ENCODE measurements at regions not wholly inside any gene's neighbourhood (a gene's known extent, or its start where the extent isn't known, plus 50 kb on each side); places are given as distances from the start of the nearest gene placed in this dataset.

DNA sequence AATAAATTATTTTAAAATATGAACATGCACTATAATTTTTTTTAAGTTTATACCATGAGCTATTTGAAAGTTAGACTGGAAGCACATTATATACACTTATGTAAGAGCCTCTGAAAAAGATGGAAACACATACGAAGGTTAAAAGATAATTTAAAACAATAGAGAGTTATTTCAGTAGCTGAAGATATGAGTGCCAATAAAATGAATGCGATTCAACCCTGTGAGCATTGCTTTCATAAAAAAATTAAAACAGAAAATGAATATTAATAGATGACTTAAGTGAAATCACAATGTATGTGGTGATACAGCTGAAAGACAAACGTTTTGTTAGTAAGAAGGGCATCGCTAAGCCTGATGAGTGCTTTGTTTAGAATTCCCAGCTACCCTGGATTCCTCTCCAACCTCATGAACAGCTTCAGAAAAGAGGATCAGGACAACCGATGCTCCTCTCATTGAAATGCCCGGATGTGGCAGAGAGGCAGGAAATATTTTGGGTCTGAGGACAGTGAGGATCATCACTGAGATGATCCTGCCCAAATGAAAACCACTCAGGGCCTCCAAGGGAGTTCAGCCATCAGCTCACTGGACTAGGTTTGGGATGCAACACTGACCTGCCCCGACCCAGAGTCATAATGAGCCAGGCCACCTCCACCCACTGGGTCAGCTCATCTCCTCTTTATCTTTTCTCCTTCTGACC lies 60.2 kb upstream of the TOP3B start:
- no peaks in the 10 kb centered on the region for H3K36me3 ChIP-seq (ENCODE audit: control insufficient read depth in 1 of 2, insufficient read depth in 2 of 2, low read length in 2 of 2)
- H3K9me2 ChIP-seq (ENCODE audit: insufficient read depth): no peaks in the 10 kb centered on the region
- no peaks in the 10 kb centered on the region for H3K9me3 ChIP-seq (ENCODE audit: control insufficient read depth in 1 of 2, insufficient read depth in 1 of 2, low read depth in 1 of 2, low read length in 2 of 2)
- no peak overlapping the region for H3K27ac ChIP-seq (ENCODE audit: low read depth, low read length)
- DNase-seq (ENCODE audit: low read depth, low spot score) (no peak), ATAC-seq (no peak)
- no peaks in the 10 kb centered on the region for H3K79me2 ChIP-seq (ENCODE audit: insufficient read depth, low read length)
- intact Hi-C loops (cut with micrococcal nuclease): no loop called here
- H3K4me1 ChIP-seq (ENCODE audit: control insufficient read depth in 1 of 2, insufficient read depth in 2 of 2, low read length in 2 of 2): no peaks in the 10 kb centered on the region
- no peaks in the 10 kb centered on the region for H4K20me1 ChIP-seq (ENCODE audit: insufficient read depth)
- H2AFZ ChIP-seq (ENCODE audit: low read depth, low read length, poor library complexity, severe bottlenecking): no peak overlapping the region
- no peaks in the 10 kb centered on the region for H3K27me3 ChIP-seq (ENCODE audit: insufficient read depth, low read length)
- CTCF ChIA-PET: interaction anchor here (0.9 to 3.0 kb wide), 2 partner anchors 18 to 129 kb away, joined by 3 to 19 read pairs; no protein-coding TSS in a partner anchor
- POLR2A ChIA-PET: no interaction called here
- RAD21 ChIA-PET (ENCODE audit: low non-redundant PET in 1 of 2, low total read pairs in 2 of 2, uncharacterized antibody in 2 of 2, unreplicated experiment in 2 of 2): no interaction called here
- no peak overlapping the region for H3K4me3 ChIP-seq (replicated peaks in 1 of 2; ENCODE audit: low read depth in 1 of 2, low read length in 2 of 2)
- no peak overlapping the region for H3K9ac ChIP-seq (ENCODE audit: low read length)
- H3K4me2 ChIP-seq (ENCODE audit: low read length): no peak overlapping the region
- TF ChIP-seq POLR2A (IDR thresholded peaks at IDR 0.05; ENCODE audit: borderline replicate concordance, extremely low read depth, insufficient read depth, insufficient read length): no peak
- TF ChIP-seq, protein P1, sequence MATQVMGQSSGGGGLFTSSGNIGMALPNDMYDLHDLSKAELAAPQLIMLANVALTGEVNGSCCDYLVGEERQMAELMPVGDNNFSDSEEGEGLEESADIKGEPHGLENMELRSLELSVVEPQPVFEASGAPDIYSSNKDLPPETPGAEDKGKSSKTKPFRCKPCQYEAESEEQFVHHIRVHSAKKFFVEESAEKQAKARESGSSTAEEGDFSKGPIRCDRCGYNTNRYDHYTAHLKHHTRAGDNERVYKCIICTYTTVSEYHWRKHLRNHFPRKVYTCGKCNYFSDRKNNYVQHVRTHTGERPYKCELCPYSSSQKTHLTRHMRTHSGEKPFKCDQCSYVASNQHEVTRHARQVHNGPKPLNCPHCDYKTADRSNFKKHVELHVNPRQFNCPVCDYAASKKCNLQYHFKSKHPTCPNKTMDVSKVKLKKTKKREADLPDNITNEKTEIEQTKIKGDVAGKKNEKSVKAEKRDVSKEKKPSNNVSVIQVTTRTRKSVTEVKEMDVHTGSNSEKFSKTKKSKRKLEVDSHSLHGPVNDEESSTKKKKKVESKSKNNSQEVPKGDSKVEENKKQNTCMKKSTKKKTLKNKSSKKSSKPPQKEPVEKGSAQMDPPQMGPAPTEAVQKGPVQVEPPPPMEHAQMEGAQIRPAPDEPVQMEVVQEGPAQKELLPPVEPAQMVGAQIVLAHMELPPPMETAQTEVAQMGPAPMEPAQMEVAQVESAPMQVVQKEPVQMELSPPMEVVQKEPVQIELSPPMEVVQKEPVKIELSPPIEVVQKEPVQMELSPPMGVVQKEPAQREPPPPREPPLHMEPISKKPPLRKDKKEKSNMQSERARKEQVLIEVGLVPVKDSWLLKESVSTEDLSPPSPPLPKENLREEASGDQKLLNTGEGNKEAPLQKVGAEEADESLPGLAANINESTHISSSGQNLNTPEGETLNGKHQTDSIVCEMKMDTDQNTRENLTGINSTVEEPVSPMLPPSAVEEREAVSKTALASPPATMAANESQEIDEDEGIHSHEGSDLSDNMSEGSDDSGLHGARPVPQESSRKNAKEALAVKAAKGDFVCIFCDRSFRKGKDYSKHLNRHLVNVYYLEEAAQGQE (IDR thresholded peaks at IDR 0.05; ENCODE audit: low read depth): no peak
- no peak for TF ChIP-seq EZH2phosphoT487 (IDR thresholded peaks at IDR 0.05; ENCODE audit: borderline replicate concordance)
- TF ChIP-seq ELF1 (IDR thresholded peaks at IDR 0.05; ENCODE audit: borderline replicate concordance, low read depth): no peak
- TF ChIP-seq CBX3 (IDR thresholded peaks at IDR 0.05; ENCODE audit: low read depth): no peak
- TF ChIP-seq FOSL1 (IDR thresholded peaks at IDR 0.05; ENCODE audit: low read depth): no peak
- TF ChIP-seq CTCF (IDR thresholded peaks at IDR 0.05 in 2 of 3, conservative IDR thresholded peaks at IDR 0.05 in 1 of 3; ENCODE audit: borderline replicate concordance in 1 of 3, insufficient read depth in 1 of 3, low read depth in 2 of 3, low read length in 2 of 3): no peak
- no peak for TF ChIP-seq EGR1 (IDR thresholded peaks at IDR 0.05; ENCODE audit: low read depth)
- TF ChIP-seq, protein P2, sequence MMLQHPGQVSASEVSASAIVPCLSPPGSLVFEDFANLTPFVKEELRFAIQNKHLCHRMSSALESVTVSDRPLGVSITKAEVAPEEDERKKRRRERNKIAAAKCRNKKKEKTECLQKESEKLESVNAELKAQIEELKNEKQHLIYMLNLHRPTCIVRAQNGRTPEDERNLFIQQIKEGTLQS (IDR thresholded peaks at IDR 0.05): no peak
- TF ChIP-seq POLR2AphosphoS5 (IDR thresholded peaks at IDR 0.05; ENCODE audit: low read depth, low read length): no peak
- no peak for TF ChIP-seq SIN3A (IDR thresholded peaks at IDR 0.05; ENCODE audit: low read depth)
- BruUV-seq (replicated peaks): no TSS peak
